ENCODE measurements at regions not wholly inside any gene's neighbourhood (a gene's known extent, or its start where the extent isn't known, plus 50 kb on each side); places are given as distances from the start of the nearest gene placed in this dataset.
A peak's percentile ranks its signal among the peaks of the same experiment; 100 is the strongest.

DNA sequence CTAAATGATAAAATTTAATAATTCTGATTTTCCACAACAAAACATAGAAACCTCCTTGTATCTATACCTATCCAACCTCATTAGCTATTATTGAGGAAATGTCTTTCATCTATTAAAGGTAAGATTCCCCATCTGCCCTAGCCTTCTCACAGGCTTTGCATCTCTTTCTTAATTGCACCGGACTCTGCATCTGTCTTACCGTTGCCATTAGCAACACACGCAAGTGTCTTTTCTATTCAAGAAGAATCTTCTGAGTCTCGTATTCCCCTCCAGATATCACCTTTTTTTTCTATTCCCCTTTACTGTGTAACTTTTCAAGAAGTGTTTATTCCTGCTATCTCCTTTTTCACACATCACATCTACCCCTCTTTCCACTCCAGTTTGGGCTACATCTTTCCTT lies 500.0 kb downstream of the NOVA1 start:
- no peaks in the 10 kb centered on the region for H4K20me1 ChIP-seq (ENCODE audit: insufficient read depth)
- TF ChIP-seq, protein P1, sequence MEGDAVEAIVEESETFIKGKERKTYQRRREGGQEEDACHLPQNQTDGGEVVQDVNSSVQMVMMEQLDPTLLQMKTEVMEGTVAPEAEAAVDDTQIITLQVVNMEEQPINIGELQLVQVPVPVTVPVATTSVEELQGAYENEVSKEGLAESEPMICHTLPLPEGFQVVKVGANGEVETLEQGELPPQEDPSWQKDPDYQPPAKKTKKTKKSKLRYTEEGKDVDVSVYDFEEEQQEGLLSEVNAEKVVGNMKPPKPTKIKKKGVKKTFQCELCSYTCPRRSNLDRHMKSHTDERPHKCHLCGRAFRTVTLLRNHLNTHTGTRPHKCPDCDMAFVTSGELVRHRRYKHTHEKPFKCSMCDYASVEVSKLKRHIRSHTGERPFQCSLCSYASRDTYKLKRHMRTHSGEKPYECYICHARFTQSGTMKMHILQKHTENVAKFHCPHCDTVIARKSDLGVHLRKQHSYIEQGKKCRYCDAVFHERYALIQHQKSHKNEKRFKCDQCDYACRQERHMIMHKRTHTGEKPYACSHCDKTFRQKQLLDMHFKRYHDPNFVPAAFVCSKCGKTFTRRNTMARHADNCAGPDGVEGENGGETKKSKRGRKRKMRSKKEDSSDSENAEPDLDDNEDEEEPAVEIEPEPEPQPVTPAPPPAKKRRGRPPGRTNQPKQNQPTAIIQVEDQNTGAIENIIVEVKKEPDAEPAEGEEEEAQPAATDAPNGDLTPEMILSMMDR (IDR thresholded peaks at IDR 0.05; ENCODE audit: poor library complexity, severe bottlenecking): no peak
- TF ChIP-seq EZH2 (IDR thresholded peaks at IDR 0.05; ENCODE audit: borderline replicate concordance, insufficient read depth, low read length, poor library complexity, severe bottlenecking): no peak
- no peak for TF ChIP-seq SMC3 (conservative IDR thresholded peaks at IDR 0.05; ENCODE audit: poor library complexity)
- TF ChIP-seq RAD21 (conservative IDR thresholded peaks at IDR 0.05): no peak
- no peak for TF ChIP-seq TAF1 (IDR thresholded peaks at IDR 0.05; ENCODE audit: low read depth)
- no peak for TF ChIP-seq POLR2AphosphoS5 (IDR thresholded peaks at IDR 0.05)
- TF ChIP-seq, protein P2, sequence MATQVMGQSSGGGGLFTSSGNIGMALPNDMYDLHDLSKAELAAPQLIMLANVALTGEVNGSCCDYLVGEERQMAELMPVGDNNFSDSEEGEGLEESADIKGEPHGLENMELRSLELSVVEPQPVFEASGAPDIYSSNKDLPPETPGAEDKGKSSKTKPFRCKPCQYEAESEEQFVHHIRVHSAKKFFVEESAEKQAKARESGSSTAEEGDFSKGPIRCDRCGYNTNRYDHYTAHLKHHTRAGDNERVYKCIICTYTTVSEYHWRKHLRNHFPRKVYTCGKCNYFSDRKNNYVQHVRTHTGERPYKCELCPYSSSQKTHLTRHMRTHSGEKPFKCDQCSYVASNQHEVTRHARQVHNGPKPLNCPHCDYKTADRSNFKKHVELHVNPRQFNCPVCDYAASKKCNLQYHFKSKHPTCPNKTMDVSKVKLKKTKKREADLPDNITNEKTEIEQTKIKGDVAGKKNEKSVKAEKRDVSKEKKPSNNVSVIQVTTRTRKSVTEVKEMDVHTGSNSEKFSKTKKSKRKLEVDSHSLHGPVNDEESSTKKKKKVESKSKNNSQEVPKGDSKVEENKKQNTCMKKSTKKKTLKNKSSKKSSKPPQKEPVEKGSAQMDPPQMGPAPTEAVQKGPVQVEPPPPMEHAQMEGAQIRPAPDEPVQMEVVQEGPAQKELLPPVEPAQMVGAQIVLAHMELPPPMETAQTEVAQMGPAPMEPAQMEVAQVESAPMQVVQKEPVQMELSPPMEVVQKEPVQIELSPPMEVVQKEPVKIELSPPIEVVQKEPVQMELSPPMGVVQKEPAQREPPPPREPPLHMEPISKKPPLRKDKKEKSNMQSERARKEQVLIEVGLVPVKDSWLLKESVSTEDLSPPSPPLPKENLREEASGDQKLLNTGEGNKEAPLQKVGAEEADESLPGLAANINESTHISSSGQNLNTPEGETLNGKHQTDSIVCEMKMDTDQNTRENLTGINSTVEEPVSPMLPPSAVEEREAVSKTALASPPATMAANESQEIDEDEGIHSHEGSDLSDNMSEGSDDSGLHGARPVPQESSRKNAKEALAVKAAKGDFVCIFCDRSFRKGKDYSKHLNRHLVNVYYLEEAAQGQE (IDR thresholded peaks at IDR 0.05; ENCODE audit: borderline replicate concordance): no peak
- TF ChIP-seq MXI1 (conservative IDR thresholded peaks at IDR 0.05; ENCODE audit: poor library complexity, severe bottlenecking): no peak
- TF ChIP-seq EP300 (conservative IDR thresholded peaks at IDR 0.05; ENCODE audit: poor library complexity, severe bottlenecking): no peak
- H3K4me2 ChIP-seq (ENCODE audit: low read length): peak overlapping the region; percentile 28
- no peaks in the 10 kb centered on the region for H3K36me3 ChIP-seq (ENCODE audit: insufficient read depth, low read length)
- no peak overlapping the region for H2AFZ ChIP-seq (ENCODE audit: low read depth, low read length)
- no peak overlapping the region for H3K4me3 ChIP-seq (ENCODE audit: low read length)
- H3K9me2 ChIP-seq (ENCODE audit: insufficient read depth, low read length): no peaks in the 10 kb centered on the region
- H3F3A ChIP-seq (ENCODE audit: insufficient read depth, low read length, poor library complexity, severe bottlenecking): no peaks in the 10 kb centered on the region
- H3K9ac ChIP-seq (ENCODE audit: low read length): no peak overlapping the region
- no peaks in the 10 kb centered on the region for H3K27me3 ChIP-seq (ENCODE audit: insufficient read depth, low read depth, low read length)
- no peaks in the 10 kb centered on the region for H3K9me3 ChIP-seq (ENCODE audit: low read length)
- H3K27ac ChIP-seq (ENCODE audit: low read length): peak overlapping the region; percentile 6
- H3K79me2 ChIP-seq (replicated peaks; ENCODE audit: insufficient read depth, low read length): no peaks in the 10 kb centered on the region

DNA sequence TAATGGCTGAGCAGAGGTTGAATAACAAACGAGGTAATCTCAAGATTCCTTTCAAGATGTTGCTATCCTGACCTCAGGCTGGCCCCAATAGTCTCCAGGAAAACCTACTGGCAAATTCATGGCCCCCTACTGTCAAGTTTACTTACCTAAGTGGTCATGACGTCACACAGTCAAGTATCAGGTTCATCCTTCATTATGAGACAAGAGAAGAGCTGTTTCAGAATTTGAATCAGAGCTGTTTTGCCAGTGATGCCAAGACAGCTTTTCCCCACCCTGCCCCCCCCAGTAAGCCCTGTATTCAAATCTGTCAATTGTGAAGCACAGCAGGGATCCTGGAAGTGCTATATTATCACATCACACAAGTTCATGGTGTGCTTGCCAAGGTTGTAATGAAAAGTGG lies 509.6 kb downstream of the NOVA1 start:
- Histone ChIP-seq H3F3A (ENCODE audit: insufficient read depth, low read length, poor library complexity, severe bottlenecking) (no peaks in the 10 kb centered on the region), H3K79me2 (replicated peaks; ENCODE audit: insufficient read depth, low read length) (no peaks in the 10 kb centered on the region), H3K36me3 (ENCODE audit: insufficient read depth, low read length) (no peaks in the 10 kb centered on the region), H4K20me1 (ENCODE audit: insufficient read depth) (no peaks in the 10 kb centered on the region), H3K4me3 (ENCODE audit: low read length) (no peak overlapping the region), H3K9me2 (ENCODE audit: insufficient read depth, low read length) (no peaks in the 10 kb centered on the region), H3K9me3 (ENCODE audit: low read length) (no peaks in the 10 kb centered on the region), H3K9ac (ENCODE audit: low read length) (no peak overlapping the region), H3K27me3 (ENCODE audit: insufficient read depth, low read depth, low read length) (no peaks in the 10 kb centered on the region), H2AFZ (ENCODE audit: low read depth, low read length) (no peak overlapping the region), H3K4me2 (ENCODE audit: low read length) (no peak overlapping the region), H3K27ac (ENCODE audit: low read length) (no peak overlapping the region)
- TF ChIP-seq EZH2 (IDR thresholded peaks at IDR 0.05; ENCODE audit: borderline replicate concordance, insufficient read depth, low read length, poor library complexity, severe bottlenecking) (no peak), POLR2AphosphoS5 (IDR thresholded peaks at IDR 0.05) (peak; percentile 20)

DNA sequence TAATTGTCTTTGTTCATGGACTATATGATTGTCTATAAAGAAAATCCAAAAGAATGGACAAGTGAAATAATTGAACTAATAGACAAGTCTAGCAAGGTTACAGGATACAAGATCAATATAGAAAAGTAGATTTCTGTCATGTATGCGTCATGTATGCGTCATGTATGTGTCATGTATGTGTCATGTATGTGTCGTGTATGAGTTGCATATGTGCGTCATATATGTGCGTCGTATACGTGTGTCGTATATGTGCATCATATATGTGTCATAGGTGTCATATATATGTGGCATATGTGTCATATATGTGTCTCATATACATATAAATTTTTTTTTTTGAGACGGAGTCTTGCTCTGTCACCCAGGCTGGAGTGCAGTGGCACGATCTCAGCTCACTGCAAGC lies 516.8 kb downstream of the NOVA1 start:
- TF ChIP-seq EZH2 (IDR thresholded peaks at IDR 0.05; ENCODE audit: borderline replicate concordance, insufficient read depth, low read length, poor library complexity, severe bottlenecking) (no peak), POLR2AphosphoS5 (IDR thresholded peaks at IDR 0.05) (no peak), EP300 (conservative IDR thresholded peaks at IDR 0.05; ENCODE audit: poor library complexity, severe bottlenecking) (no peak), MXI1 (conservative IDR thresholded peaks at IDR 0.05; ENCODE audit: poor library complexity, severe bottlenecking) (no peak), RAD21 (conservative IDR thresholded peaks at IDR 0.05) (no peak), TAF1 (IDR thresholded peaks at IDR 0.05; ENCODE audit: low read depth) (no peak), SMC3 (conservative IDR thresholded peaks at IDR 0.05; ENCODE audit: poor library complexity) (no peak)
- TF ChIP-seq, protein P2 (IDR thresholded peaks at IDR 0.05; ENCODE audit: borderline replicate concordance): no peak
- TF ChIP-seq, protein P1 (IDR thresholded peaks at IDR 0.05; ENCODE audit: poor library complexity, severe bottlenecking): no peak
- H2AFZ ChIP-seq (ENCODE audit: low read depth, low read length): no peak overlapping the region
- H3K9me3 ChIP-seq (ENCODE audit: low read length): no peaks in the 10 kb centered on the region
- no peaks in the 10 kb centered on the region for H3F3A ChIP-seq (ENCODE audit: insufficient read depth, low read length, poor library complexity, severe bottlenecking)
- H3K9me2 ChIP-seq (ENCODE audit: insufficient read depth, low read length): no peaks in the 10 kb centered on the region
- no peak overlapping the region for H3K4me3 ChIP-seq (ENCODE audit: low read length)
- H3K27me3 ChIP-seq (ENCODE audit: insufficient read depth, low read depth, low read length): no peaks in the 10 kb centered on the region
- no peak overlapping the region for H3K27ac ChIP-seq (ENCODE audit: low read length)
- H3K79me2 ChIP-seq (replicated peaks; ENCODE audit: insufficient read depth, low read length): no peaks in the 10 kb centered on the region
- no peaks in the 10 kb centered on the region for H4K20me1 ChIP-seq (ENCODE audit: insufficient read depth)
- H3K4me2 ChIP-seq (ENCODE audit: low read length): no peak overlapping the region
- no peak overlapping the region for H3K9ac ChIP-seq (ENCODE audit: low read length)
- no peaks in the 10 kb centered on the region for H3K36me3 ChIP-seq (ENCODE audit: insufficient read depth, low read length)

Data from neural cell (in vitro differentiated cells).